Activated CD8-positive, alpha-beta memory T cell treated with anti-CD3 and anti-CD28 coated beads, Interleukin-2, amount 10 ng/mL, durations not matched to agents 7 days and 5 days (primary cell): ENCODE measurements at regions not wholly inside any gene's neighbourhood (a gene's known extent, or its start where the extent isn't known, plus 50 kb on each side); places are given as distances from the start of the nearest gene placed in this dataset.

Experiments
- ATAC-seq: fragments of 150-1000 bp; cut with Tn5 transposase; one replicate; pipeline ENCODE4 v1.10.0; 2021; ENCODE audit warnings: moderate library complexity
- CTCF ChIA-PET: fragments of 350-600 bp; sonication (Branson Sonifier 250); formaldehyde crosslinking; loops from one replicate; lab custom pipeline; 2021; ENCODE audit warnings: antibody characterized with exemption; lab: Charles Lee
- DNase-seq: peaks from one replicate; pipeline ENCODE4 v3.0.0-alpha.2; 2020
- H3K27ac Mint-ChIP-seq: one replicate; pipeline ENCODE4 v1.8.0; 2021; ENCODE audit warnings: mild to moderate bottlenecking, mixed read lengths
- H3K27me3 Mint-ChIP-seq: one replicate; pipeline ENCODE4 v1.8.0; 2021; ENCODE audit warnings: mixed read lengths
- H3K36me3 Mint-ChIP-seq: one replicate; pipeline ENCODE4 v1.8.0; 2021; ENCODE audit warnings: mild to moderate bottlenecking, mixed read lengths
- H3K4me1 Mint-ChIP-seq: one replicate; pipeline ENCODE4 v1.8.0; 2021; ENCODE audit warnings: mixed read lengths
- H3K4me3 Mint-ChIP-seq: one replicate; pipeline ENCODE4 v1.8.0; 2021; ENCODE audit warnings: mild to moderate bottlenecking, moderate library complexity, mixed read lengths
- H3K9me3 Mint-ChIP-seq: one replicate; pipeline ENCODE4 v1.8.0; 2022; ENCODE audit warnings: low read depth, mixed read lengths

DNA sequence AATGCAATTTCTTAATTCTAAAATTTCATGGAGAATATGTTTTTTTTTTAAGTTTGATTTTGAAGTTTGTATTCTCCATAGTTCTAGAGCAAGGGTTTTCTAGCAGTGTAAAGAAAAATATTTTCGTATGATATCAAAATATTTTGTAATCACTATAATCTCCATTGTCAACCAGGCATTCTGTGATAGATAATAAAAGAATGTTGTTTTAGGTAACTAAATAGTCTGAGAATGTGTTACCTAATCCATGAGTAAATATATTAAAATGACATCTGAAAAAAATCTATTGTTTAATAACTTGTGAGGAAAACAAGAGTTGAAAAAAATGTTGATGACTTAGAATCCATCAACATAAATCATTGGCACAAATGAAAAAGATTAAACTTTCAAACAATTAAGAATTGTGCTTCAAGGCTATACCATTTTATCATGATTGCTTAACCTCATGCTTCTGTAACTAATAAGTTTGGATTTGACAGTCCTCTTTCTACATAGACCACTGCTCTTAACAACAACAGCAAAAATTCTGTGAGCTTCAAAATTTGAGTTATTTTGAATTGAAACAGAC is 2211.8 kb downstream of the LRRC4C start:
- DNase-seq (no peak), ATAC-seq (no peak)
- Mint-ChIP-seq H3K27ac (no peak overlapping the region), H3K4me1 (no peaks in the 10 kb centered on the region), H3K4me3 (no peak overlapping the region), H3K27me3 (no peaks in the 10 kb centered on the region), H3K36me3 (no peaks in the 10 kb centered on the region), H3K9me3 (peaks cover 4% of the 10 kb centered on the region)
- CTCF ChIA-PET, result no interaction called here

GRCh38 chr11:39239553-39239952 is 2219.9 kb downstream of the LRRC4C start:
- CTCF ChIA-PET, result no interaction called here
- no peaks in the 10 kb centered on the region for H3K27me3 Mint-ChIP-seq
- no peak overlapping the region for H3K4me3 Mint-ChIP-seq
- no peak for ATAC-seq
- no peak overlapping the region for H3K27ac Mint-ChIP-seq
- no peaks in the 10 kb centered on the region for H3K36me3 Mint-ChIP-seq
- no peaks in the 10 kb centered on the region for H3K4me1 Mint-ChIP-seq
- no peak for DNase-seq
- peaks cover 6% of the 10 kb centered on the region for H3K9me3 Mint-ChIP-seq

GRCh38 chr11:39236916-39237315 is 2222.5 kb downstream of the LRRC4C start:
- Mint-ChIP-seq H3K27ac (no peak overlapping the region), H3K27me3 (no peaks in the 10 kb centered on the region)

GRCh38 chr11:39221550-39222138 is 2237.8 kb downstream of the LRRC4C start:
- CTCF ChIA-PET, result no interaction called here
- Mint-ChIP-seq H3K4me3 (no peak overlapping the region), H3K9me3 (peaks cover 8% of the 10 kb centered on the region), H3K4me1 (no peaks in the 10 kb centered on the region), H3K36me3 (no peaks in the 10 kb centered on the region), H3K27me3 (no peaks in the 10 kb centered on the region), H3K27ac (no peak overlapping the region)
- no peak for DNase-seq
- ATAC-seq, result no peak

More at GRCh38 chr11:39236916-39237315, 2222.5 kb downstream of the LRRC4C start:
- ATAC-seq, result no peak
- CTCF ChIA-PET, result no interaction called here
- DNase-seq, result no peak
- Mint-ChIP-seq H3K4me1 (no peaks in the 10 kb centered on the region), H3K4me3 (no peak overlapping the region), H3K36me3 (no peaks in the 10 kb centered on the region), H3K9me3 (peaks cover 12% of the 10 kb centered on the region)

- Mint-ChIP-seq H3K4me3 (no peak overlapping the region), H3K27ac (no peak overlapping the region), H3K27me3 (no peaks in the 10 kb centered on the region), H3K9me3 (peaks cover 10% of the 10 kb centered on the region), H3K4me1 (no peaks in the 10 kb centered on the region), H3K36me3 (no peaks in the 10 kb centered on the region)
- CTCF ChIA-PET, result no interaction called here
- no peak for ATAC-seq
- no peak for DNase-seq
Measured at GRCh38 chr11:39220501-39221230, 2238.8 kb downstream of the LRRC4C start.

DNA sequence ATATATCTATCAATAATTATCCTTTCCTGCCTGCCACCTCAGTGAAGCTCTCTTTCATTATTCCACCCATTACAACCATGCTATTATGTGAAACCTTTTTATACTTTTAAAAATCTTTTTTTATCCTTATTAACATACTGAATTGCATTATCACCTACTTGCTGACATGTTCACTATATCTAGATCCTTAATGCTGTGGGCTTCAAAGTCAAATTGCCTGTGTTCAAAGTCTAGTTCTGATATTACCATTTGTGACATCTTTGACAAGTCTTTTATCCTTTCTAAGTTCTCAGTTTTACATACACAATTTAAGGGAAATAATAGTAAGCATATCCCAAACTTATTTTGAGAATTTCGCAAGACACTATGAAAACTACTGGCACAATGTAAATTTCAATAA is 2239.4 kb downstream of the LRRC4C start:
- H3K4me3 Mint-ChIP-seq, result no peak overlapping the region
- DNase-seq (no peak), ATAC-seq (no peak)
- peaks cover 10% of the 10 kb centered on the region for H3K9me3 Mint-ChIP-seq
- no peak overlapping the region for H3K27ac Mint-ChIP-seq
- no peaks in the 10 kb centered on the region for H3K4me1 Mint-ChIP-seq
- no peaks in the 10 kb centered on the region for H3K36me3 Mint-ChIP-seq
- CTCF ChIA-PET, result no interaction called here
- no peaks in the 10 kb centered on the region for H3K27me3 Mint-ChIP-seq

GRCh38 chr11:39209981-39210380 is 2249.5 kb downstream of the LRRC4C start:
- DNase-seq (no peak), ATAC-seq (no peak)
- Mint-ChIP-seq H3K9me3 (peaks cover 2% of the 10 kb centered on the region), H3K27ac (no peak overlapping the region), H3K27me3 (no peaks in the 10 kb centered on the region), H3K4me3 (no peak overlapping the region), H3K36me3 (no peaks in the 10 kb centered on the region), H3K4me1 (no peaks in the 10 kb centered on the region)
- CTCF ChIA-PET, result no interaction called here

- Mint-ChIP-seq H3K27ac (no peak overlapping the region), H3K4me1 (no peaks in the 10 kb centered on the region), H3K4me3 (no peak overlapping the region), H3K27me3 (no peaks in the 10 kb centered on the region), H3K36me3 (no peaks in the 10 kb centered on the region), H3K9me3 (no peaks in the 10 kb centered on the region)
- ATAC-seq (no peak), DNase-seq (no peak)
- CTCF ChIA-PET, result no interaction called here
Measured at GRCh38 chr11:39205236-39205995, 2254.0 kb downstream of the LRRC4C start.

DNA sequence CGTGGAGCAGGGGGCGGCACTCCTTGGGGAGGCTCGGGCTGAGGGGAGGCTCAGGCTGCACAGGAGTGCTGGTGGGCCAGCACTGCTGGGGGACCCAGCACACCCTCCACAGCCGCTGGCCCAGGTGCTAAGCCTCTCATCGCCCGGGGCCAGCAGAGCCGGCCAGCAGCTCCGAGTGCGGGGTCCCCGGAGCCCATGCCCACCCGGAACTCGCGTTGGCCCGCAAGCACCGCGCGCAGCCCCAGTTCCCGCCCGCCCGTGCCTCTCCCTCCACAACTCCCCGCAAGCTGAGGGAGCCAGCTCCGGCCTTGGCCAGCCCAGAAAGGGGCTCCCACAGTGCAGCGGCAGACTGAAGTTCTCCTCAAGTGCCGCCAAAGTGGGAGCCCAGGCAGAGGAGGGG is 2266.8 kb downstream of the LRRC4C start:
- Mint-ChIP-seq H3K9me3 (peaks cover 7% of the 10 kb centered on the region), H3K27ac (no peak overlapping the region), H3K4me3 (no peak overlapping the region), H3K4me1 (no peaks in the 10 kb centered on the region), H3K27me3 (no peaks in the 10 kb centered on the region), H3K36me3 (no peaks in the 10 kb centered on the region)
- ATAC-seq, result no peak
- CTCF ChIA-PET, result no interaction called here
- no peak for DNase-seq

- Mint-ChIP-seq H3K4me3 (no peak overlapping the region), H3K36me3 (no peaks in the 10 kb centered on the region), H3K9me3 (peaks cover 8% of the 10 kb centered on the region), H3K27me3 (no peaks in the 10 kb centered on the region), H3K27ac (no peak overlapping the region), H3K4me1 (no peaks in the 10 kb centered on the region)
- CTCF ChIA-PET, result no interaction called here
- DNase-seq (no peak), ATAC-seq (no peak)
Measured at GRCh38 chr11:39190751-39191150, 2268.7 kb downstream of the LRRC4C start.

GRCh38 chr11:39177678-39178077 is 2281.8 kb downstream of the LRRC4C start:
- ATAC-seq (no peak), DNase-seq (no peak)
- Mint-ChIP-seq H3K4me1 (no peaks in the 10 kb centered on the region), H3K4me3 (no peak overlapping the region), H3K36me3 (no peaks in the 10 kb centered on the region), H3K27me3 (no peaks in the 10 kb centered on the region), H3K9me3 (peaks cover 6% of the 10 kb centered on the region), H3K27ac (no peak overlapping the region)
- CTCF ChIA-PET, result no interaction called here

- CTCF ChIA-PET, result interaction anchor here (1.2 to 1.5 kb wide), 2 partner anchors 12 to 85 kb away, joined by 4 read pairs; no protein-coding TSS in a partner anchor
- Mint-ChIP-seq H3K27ac (no peak overlapping the region), H3K9me3 (peaks cover 6% of the 10 kb centered on the region), H3K36me3 (no peaks in the 10 kb centered on the region), H3K4me1 (no peaks in the 10 kb centered on the region), H3K4me3 (no peak overlapping the region), H3K27me3 (no peaks in the 10 kb centered on the region)
- DNase-seq, result no peak
- no peak for ATAC-seq
Measured at GRCh38 chr11:39174965-39175364, 2284.5 kb downstream of the LRRC4C start.

DNA sequence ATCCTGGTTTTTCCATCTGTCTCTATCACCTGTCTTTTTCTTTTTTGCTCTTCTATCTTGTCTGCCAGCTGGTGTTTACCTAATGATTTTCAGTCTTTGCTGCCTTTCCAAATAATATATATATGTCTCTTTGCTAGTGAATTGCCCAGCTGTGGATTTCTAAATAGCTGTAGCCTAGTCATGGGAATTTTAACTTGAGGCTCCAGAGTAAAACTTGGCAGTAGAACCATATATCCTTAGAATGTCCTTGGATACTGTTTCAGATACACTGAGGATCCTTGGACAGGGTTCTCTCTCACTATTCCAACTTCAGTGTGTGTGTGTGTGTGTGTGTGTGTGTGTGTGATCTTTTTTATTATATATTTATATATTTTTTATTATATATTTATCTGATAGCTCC is 2285.3 kb downstream of the LRRC4C start:
- Mint-ChIP-seq H3K27ac (no peak overlapping the region), H3K4me1 (no peaks in the 10 kb centered on the region), H3K36me3 (no peaks in the 10 kb centered on the region), H3K4me3 (no peak overlapping the region), H3K27me3 (no peaks in the 10 kb centered on the region), H3K9me3 (peaks cover 6% of the 10 kb centered on the region)
- CTCF ChIA-PET, result interaction anchor here (1.2 to 1.5 kb wide), 2 partner anchors 13 to 86 kb away, joined by 4 read pairs; no protein-coding TSS in a partner anchor
- DNase-seq (no peak), ATAC-seq (no peak)
